ENCODE measurements at regions not wholly inside any gene's neighbourhood (a gene's known extent, or its start where the extent isn't known, plus 50 kb on each side); places are given as distances from the start of the nearest gene placed in this dataset.

GRCh38 chr20:7520361-7520760, 419.9 kb downstream of the HAO1 start:
- TF ChIP-seq TAF1 (IDR thresholded peaks at IDR 0.05; ENCODE audit: low read depth) (no peak), EP300 (IDR thresholded peaks at IDR 0.05; ENCODE audit: borderline replicate concordance) (no peak), REST (IDR thresholded peaks at IDR 0.05; ENCODE audit: low read depth) (no peak), YY1 (IDR thresholded peaks at IDR 0.05; ENCODE audit: low read depth) (no peak), CREB1 (IDR thresholded peaks at IDR 0.05; ENCODE audit: low read depth) (no peak), FOXM1 (IDR thresholded peaks at IDR 0.05; ENCODE audit: borderline replicate concordance, low read depth) (no peak), CEBPB (IDR thresholded peaks at IDR 0.05) (no peak), RAD21 (IDR thresholded peaks at IDR 0.05; ENCODE audit: low read depth) (no peak), TEAD4 (IDR thresholded peaks at IDR 0.05) (no peak)
